Islet precursor cell (in vitro differentiated cells): ENCODE measurements at regions not wholly inside any gene's neighbourhood (a gene's known extent, or its start where the extent isn't known, plus 50 kb on each side); places are given as distances from the start of the nearest gene placed in this dataset.
"Not testable (repeated sequence)": the region's sequence is repeated elsewhere in the genome, so short reads cannot be mapped to it uniquely, and the experiment has no call there.

Experiments used
- DNase-seq: peaks from one replicate; pipeline ENCODE4 v3.0.0-alpha.2; 2018

GRCh38 chr6:121771937-121772720 is 336.7 kb downstream of the GJA1 start:
- no peak for DNase-seq

- DNase-seq = no peak
These were observed 340.6 kb downstream of the GJA1 start for GRCh38 chr6:121776054-121776453.

- DNase-seq = no peak
These were observed 345.2 kb downstream of the GJA1 start for GRCh38 chr6:121780325-121781321.

- DNase-seq = no peak
These were observed 356.2 kb downstream of the GJA1 start for GRCh38 chr6:121791396-121792315.

- DNase-seq = no peak
These were observed 359.2 kb downstream of the GJA1 start for GRCh38 chr6:121794630-121795029.

GRCh38 chr6:121797598-121797997 is 362.2 kb downstream of the GJA1 start:
- not testable (repeated sequence) for DNase-seq

GRCh38 chr6:121798126-121798525 is 362.7 kb downstream of the GJA1 start:
- not testable (repeated sequence) for DNase-seq

- no peak for DNase-seq
These were observed 364.1 kb downstream of the GJA1 start for GRCh38 chr6:121799574-121799973.

GRCh38 chr6:121800047-121800446 is 364.6 kb downstream of the GJA1 start:
- DNase-seq = no peak

GRCh38 chr6:121806116-121806515 is 370.7 kb downstream of the GJA1 start:
- DNase-seq = no peak

- DNase-seq = no peak
These were observed 373.8 kb downstream of the GJA1 start for GRCh38 chr6:121809211-121809610.

- DNase-seq = no peak
These were observed 374.9 kb downstream of the GJA1 start for GRCh38 chr6:121810158-121811032.

- no peak for DNase-seq
These were observed 375.7 kb downstream of the GJA1 start for GRCh38 chr6:121811106-121811505.

- no peak for DNase-seq
These were observed 380.9 kb downstream of the GJA1 start for GRCh38 chr6:121816361-121816760.

GRCh38 chr6:121816906-121817540 is 381.6 kb downstream of the GJA1 start:
- DNase-seq = no peak

- peak; percentile 72 for DNase-seq
These were observed 388.0 kb downstream of the GJA1 start for GRCh38 chr6:121823437-121823851.

GRCh38 chr6:121826156-121826810 is 390.8 kb downstream of the GJA1 start:
- DNase-seq = no peak

- DNase-seq = no peak
These were observed 392.9 kb downstream of the GJA1 start for GRCh38 chr6:121828146-121828886.

GRCh38 chr6:121830736-121831135 is 395.3 kb downstream of the GJA1 start:
- DNase-seq = no peak

- DNase-seq = no peak
These were observed 400.2 kb downstream of the GJA1 start for GRCh38 chr6:121835662-121836061.
